Ascending aorta (tissue), 2 donors: ENCODE measurements at regions not wholly inside any gene's neighbourhood (a gene's known extent, or its start where the extent isn't known, plus 50 kb on each side); places are given as distances from the start of the nearest gene placed in this dataset.
A peak's percentile ranks its signal among the peaks of the same experiment; 100 is the strongest.

Experiments used
- DNase-seq, 2 donors: peaks; one replicate each; pipeline ENCODE4 v3.0.0-alpha.2; 2019; ENCODE audit warnings: low spot score in 2 of 2
- H3K27ac ChIP-seq, 2 donors: fragments of 200-600 bp; sonication (generic); one replicate each; pipeline ENCODE4 v1.5.1; 2016 to 2017; ENCODE audit warnings: mild to moderate bottlenecking in 1 of 2
- H3K27me3 ChIP-seq: fragments of 200-600 bp; sonication (generic); one replicate; pipeline ENCODE4 v1.5.1; 2017
- H3K36me3 ChIP-seq, 2 donors: fragments of 200-600 bp; sonication (generic); one replicate each; pipeline ENCODE4 v1.5.1; 2016
- H3K4me1 ChIP-seq, 2 donors: fragments of 200-600 bp; sonication (generic); one replicate each; pipeline ENCODE4 v1.5.1; 2016 to 2017; ENCODE audit warnings: mild to moderate bottlenecking in 1 of 2
- H3K4me3 ChIP-seq, 2 donors: fragments of 200-600 bp; sonication (generic); one replicate each; pipeline ENCODE4 v1.5.1; 2016 to 2017; ENCODE audit warnings: mild to moderate bottlenecking in 1 of 2
- H3K9me3 ChIP-seq, 2 donors: fragments of 200-600 bp; sonication (generic); one replicate each; pipeline ENCODE4 v1.5.1; 2016
- intact Hi-C: fragments of 100-400 bp; cut with DNase I; formaldehyde crosslinking; loops from one replicate; pipeline ENCODE4 v1.15.1; 2023
- TF ChIP-seq, protein P1 (sequence below), 3 experiments: fragments of 200-600 bp in 2 of 3; fragments of 450-650 bp in 1 of 3; sonication (generic) in 2 of 3; IDR thresholded peaks; one replicate each; pipeline ENCODE4 v1.5.1; 2016 to 2019; ENCODE audit warnings: antibody characterized with exemption in 3 of 3, mild to moderate bottlenecking in 1 of 3, moderate library complexity in 1 of 3

DNA sequence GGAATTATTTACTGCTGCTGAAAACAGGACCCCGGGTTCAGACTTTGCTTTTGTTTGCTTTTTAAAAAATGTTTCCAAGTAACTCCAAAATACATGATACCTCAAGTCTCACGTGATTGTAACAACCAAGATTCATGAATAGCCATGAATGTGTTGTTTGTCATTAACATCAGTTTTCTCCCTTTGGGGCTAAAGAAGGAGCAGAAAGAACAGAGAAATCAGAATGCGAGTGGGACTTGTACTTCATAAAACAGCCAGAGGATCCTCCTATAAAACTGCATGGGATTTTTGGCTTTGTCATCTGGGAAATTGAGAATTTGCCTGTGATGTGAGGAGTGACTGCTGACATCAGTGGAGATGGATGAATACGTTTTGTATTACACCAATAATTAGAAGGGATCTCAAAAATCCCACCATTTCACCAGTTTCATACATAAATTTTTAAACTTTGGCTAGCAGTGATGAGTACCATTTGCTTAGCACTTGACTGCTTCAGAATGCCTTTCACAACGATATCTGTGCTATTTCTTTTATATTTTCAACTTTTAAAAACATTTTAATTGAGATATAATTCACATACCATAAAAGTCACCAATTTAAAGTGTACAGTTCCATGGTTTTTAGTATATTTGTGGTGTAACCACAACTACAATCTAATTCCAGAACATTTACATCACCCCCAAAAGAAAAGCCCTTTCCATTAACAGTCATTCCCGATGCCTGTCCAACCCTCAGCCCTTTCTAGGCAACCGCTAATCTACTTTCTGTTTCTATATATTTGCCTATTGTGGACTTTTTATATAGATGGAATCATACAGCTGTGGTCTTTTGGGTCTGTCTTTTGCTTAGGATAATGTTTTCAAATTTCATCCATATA is 126.9 kb upstream of the ANKRD55 start:
- peaks cover 0 to 10% of the 10 kb centered on the region in 2 donors for H3K4me1 ChIP-seq
- peak overlapping the region in 1 of 2 donors; percentile 34 for H3K27ac ChIP-seq
- intact Hi-C loops, result loop anchor here (10.0 kb wide), 1 partner anchor 125 kb away; no protein-coding TSS in a partner anchor
- H3K9me3 ChIP-seq, result no peaks in the 10 kb centered on the region
- no peaks in the 10 kb centered on the region for H3K36me3 ChIP-seq
- no peak for DNase-seq
- H3K27me3 ChIP-seq, result no peaks in the 10 kb centered on the region
- TF ChIP-seq, protein P1, sequence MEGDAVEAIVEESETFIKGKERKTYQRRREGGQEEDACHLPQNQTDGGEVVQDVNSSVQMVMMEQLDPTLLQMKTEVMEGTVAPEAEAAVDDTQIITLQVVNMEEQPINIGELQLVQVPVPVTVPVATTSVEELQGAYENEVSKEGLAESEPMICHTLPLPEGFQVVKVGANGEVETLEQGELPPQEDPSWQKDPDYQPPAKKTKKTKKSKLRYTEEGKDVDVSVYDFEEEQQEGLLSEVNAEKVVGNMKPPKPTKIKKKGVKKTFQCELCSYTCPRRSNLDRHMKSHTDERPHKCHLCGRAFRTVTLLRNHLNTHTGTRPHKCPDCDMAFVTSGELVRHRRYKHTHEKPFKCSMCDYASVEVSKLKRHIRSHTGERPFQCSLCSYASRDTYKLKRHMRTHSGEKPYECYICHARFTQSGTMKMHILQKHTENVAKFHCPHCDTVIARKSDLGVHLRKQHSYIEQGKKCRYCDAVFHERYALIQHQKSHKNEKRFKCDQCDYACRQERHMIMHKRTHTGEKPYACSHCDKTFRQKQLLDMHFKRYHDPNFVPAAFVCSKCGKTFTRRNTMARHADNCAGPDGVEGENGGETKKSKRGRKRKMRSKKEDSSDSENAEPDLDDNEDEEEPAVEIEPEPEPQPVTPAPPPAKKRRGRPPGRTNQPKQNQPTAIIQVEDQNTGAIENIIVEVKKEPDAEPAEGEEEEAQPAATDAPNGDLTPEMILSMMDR (IDR thresholded peaks at IDR 0.05), result no peak
- H3K4me3 ChIP-seq, result no peak overlapping the region

DNA sequence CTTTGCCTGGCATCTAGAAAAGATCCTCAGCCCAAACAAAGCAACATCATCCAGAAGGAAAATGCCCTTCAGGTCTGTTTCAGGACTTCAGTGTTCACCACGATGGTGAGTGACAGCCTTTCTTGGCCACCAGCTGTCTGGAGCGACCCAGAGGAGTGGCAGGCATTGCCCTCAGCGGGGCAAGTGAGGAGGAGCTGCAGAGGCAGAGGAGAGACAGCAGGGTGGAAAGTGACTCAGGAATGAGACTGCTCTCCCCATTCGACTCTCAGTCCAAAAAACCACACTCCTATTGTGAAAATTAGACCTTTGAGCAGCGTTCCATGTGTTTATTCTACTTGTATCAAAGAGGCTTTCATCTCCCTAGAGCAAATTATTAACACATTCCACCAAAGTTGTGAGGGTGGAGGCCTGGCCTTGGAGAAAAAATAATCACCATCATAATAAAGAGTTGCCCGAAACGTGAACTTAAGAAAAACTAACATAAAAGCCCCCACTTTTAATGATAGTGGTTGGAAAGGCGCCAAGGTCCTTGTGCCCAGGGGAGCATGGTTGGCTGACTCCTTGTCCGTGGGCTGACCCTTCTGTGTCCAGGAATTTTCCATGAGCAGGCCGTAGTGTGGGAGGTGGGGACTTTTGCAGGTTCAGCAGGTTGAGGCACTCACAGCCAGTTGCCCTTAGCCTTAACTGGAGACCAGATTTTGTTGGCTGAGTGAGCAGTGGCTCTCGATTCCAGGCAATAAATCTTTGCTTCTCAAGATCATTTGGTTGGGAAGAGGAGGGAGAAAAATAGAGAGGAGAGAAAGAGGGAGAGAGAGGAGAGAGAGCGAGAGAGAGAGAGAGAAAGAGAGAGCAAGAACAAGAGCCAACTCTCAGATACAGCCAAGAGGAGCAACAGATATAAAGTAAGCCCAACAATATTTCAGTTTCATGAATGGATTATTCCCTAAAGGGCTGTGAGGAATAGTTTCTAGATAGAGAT is 125.9 kb upstream of the ANKRD55 start:
- Histone ChIP-seq H3K27ac (peak overlapping the region; percentile 19 to 34), H3K4me1 (peaks cover 0 to 10% of the 10 kb centered on the region in 2 donors), H3K4me3 (no peak overlapping the region), H3K9me3 (no peaks in the 10 kb centered on the region), H3K27me3 (no peaks in the 10 kb centered on the region), H3K36me3 (no peaks in the 10 kb centered on the region)
- intact Hi-C loops, result loop anchor here (10.0 kb wide), 1 partner anchor 126 kb away; no protein-coding TSS in a partner anchor
- DNase-seq, result no peak
- TF ChIP-seq, protein P1 (IDR thresholded peaks at IDR 0.05), result no peak

DNA sequence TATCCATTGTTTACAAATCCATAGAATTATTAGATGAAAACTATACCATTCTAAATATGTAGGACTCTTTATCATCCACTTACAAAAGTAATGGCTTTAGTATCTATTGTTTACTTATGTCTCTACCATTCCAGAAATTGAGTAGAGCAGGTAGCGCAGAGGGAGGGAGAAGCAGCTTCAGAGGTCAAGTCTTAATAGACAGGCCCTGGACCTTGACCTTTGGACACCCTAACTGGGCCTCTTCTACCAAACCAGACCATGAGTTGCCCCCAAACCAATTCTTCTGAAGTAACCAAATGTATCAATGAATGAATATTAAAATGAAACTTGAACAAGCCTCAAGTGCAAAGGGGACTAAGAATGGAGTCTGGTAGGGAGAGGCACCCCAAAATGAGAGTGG is 124.9 kb upstream of the ANKRD55 start:
- H3K27ac ChIP-seq, result no peak overlapping the region
- H3K36me3 ChIP-seq, result no peaks in the 10 kb centered on the region
- TF ChIP-seq, protein P1 (IDR thresholded peaks at IDR 0.05), result no peak
- DNase-seq, result no peak
- no peak overlapping the region for H3K4me3 ChIP-seq
- peaks cover 0 to 11% of the 10 kb centered on the region in 2 donors for H3K4me1 ChIP-seq
- no peaks in the 10 kb centered on the region for H3K27me3 ChIP-seq
- intact Hi-C loops, result loop anchor here (10.0 kb wide), 1 partner anchor 127 kb away; no protein-coding TSS in a partner anchor
- H3K9me3 ChIP-seq, result no peaks in the 10 kb centered on the region

DNA sequence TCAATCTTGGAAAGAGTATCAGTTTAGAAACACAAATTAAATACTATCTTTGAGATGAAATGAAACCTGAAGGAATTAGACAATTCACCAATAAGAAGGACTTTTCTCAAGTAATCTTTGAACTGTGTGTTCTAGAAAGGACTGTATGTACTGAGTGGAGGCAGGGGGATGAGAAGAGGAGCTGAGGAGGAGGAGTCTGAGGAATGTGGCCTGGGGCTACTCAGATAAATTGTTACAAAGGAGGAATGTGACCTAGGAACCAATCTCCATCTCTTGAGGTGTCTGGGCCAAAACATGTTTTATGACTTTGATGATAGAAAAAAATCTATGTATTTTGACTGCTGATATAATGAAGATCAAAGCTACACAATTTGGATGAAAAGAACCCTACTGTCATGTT is 124.3 kb upstream of the ANKRD55 start:
- Histone ChIP-seq H3K36me3 (no peaks in the 10 kb centered on the region), H3K27ac (no peak overlapping the region), H3K4me3 (no peak overlapping the region), H3K9me3 (no peaks in the 10 kb centered on the region), H3K4me1 (peaks cover 0 to 17% of the 10 kb centered on the region in 2 donors), H3K27me3 (no peaks in the 10 kb centered on the region)
- DNase-seq, result no peak
- TF ChIP-seq, protein P1 (IDR thresholded peaks at IDR 0.05), result no peak
- intact Hi-C loops, result loop anchor here (10.0 kb wide), 1 partner anchor 127 kb away; no protein-coding TSS in a partner anchor

DNA sequence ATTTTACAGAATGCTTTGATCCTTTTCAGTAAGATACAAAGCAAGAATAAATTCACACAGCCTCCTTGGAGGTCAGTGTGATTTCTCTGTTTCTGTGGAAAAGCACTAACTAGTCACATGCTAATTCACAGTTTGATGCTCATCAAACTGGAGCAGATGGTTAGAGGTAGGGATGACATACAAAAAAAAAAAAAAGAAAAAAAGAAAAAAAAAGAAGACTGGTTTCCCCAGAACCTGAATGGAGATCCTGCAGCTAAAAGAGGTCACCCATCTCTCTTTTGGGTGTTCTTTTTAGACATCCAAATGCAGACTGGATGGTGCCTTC is 123.7 kb upstream of the ANKRD55 start:
- intact Hi-C loops, result loop anchor here (10.0 kb wide), 1 partner anchor 128 kb away; no protein-coding TSS in a partner anchor
- peaks cover 0 to 17% of the 10 kb centered on the region in 2 donors for H3K4me1 ChIP-seq
- TF ChIP-seq, protein P1 (IDR thresholded peaks at IDR 0.05), result no peak
- H3K4me3 ChIP-seq, result no peak overlapping the region
- DNase-seq, result no peak
- no peaks in the 10 kb centered on the region for H3K9me3 ChIP-seq
- H3K36me3 ChIP-seq, result no peaks in the 10 kb centered on the region
- no peak overlapping the region for H3K27ac ChIP-seq
- no peaks in the 10 kb centered on the region for H3K27me3 ChIP-seq
